ENCODE measurements at regions not wholly inside any gene's neighbourhood (a gene's known extent, or its start where the extent isn't known, plus 50 kb on each side); places are given as distances from the start of the nearest gene placed in this dataset.

DNA sequence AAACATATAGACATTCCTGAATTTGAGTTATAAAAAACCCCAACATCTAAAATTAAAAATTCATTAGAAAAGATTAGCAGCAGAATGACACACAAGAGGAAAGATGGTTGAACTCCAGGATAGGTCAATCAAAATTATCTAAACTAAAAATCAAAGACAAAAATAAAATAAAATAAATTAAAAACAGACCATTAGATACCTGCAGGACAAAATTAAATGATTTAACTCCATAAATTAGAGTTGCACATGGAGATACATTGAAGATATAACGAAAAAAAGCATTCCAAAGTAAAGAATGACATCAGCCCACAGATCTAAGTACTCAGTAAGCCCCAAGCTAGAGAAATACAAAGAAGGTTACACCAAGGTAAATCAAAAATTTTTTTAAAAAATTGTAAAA is 226.1 kb upstream of the SORCS1 start:
- ATAC-seq (no peak), DNase-seq (ENCODE audit: low spot score) (no peak)
- Mint-ChIP-seq H3K4me1 (peaks cover 10% of the 10 kb centered on the region), H3K27me3 (ENCODE audit: low read depth) (peaks cover 25% of the 10 kb centered on the region), H3K27ac (no peak overlapping the region), H3K36me3 (no peaks in the 10 kb centered on the region), H3K4me3 (no peak overlapping the region), H3K9me3 (no peaks in the 10 kb centered on the region)
- ChIA-PET POLR2A (no interaction called here), CTCF (no interaction called here)
- TF ChIP-seq, protein P1, sequence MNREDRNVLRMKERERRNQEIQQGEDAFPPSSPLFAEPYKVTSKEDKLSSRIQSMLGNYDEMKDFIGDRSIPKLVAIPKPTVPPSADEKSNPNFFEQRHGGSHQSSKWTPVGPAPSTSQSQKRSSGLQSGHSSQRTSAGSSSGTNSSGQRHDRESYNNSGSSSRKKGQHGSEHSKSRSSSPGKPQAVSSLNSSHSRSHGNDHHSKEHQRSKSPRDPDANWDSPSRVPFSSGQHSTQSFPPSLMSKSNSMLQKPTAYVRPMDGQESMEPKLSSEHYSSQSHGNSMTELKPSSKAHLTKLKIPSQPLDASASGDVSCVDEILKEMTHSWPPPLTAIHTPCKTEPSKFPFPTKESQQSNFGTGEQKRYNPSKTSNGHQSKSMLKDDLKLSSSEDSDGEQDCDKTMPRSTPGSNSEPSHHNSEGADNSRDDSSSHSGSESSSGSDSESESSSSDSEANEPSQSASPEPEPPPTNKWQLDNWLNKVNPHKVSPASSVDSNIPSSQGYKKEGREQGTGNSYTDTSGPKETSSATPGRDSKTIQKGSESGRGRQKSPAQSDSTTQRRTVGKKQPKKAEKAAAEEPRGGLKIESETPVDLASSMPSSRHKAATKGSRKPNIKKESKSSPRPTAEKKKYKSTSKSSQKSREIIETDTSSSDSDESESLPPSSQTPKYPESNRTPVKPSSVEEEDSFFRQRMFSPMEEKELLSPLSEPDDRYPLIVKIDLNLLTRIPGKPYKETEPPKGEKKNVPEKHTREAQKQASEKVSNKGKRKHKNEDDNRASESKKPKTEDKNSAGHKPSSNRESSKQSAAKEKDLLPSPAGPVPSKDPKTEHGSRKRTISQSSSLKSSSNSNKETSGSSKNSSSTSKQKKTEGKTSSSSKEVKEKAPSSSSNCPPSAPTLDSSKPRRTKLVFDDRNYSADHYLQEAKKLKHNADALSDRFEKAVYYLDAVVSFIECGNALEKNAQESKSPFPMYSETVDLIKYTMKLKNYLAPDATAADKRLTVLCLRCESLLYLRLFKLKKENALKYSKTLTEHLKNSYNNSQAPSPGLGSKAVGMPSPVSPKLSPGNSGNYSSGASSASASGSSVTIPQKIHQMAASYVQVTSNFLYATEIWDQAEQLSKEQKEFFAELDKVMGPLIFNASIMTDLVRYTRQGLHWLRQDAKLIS (CRISPR knock-in tag; IDR thresholded peaks at IDR 0.05; ENCODE audit: borderline replicate concordance) = no peak
- TF ChIP-seq, protein P2, sequence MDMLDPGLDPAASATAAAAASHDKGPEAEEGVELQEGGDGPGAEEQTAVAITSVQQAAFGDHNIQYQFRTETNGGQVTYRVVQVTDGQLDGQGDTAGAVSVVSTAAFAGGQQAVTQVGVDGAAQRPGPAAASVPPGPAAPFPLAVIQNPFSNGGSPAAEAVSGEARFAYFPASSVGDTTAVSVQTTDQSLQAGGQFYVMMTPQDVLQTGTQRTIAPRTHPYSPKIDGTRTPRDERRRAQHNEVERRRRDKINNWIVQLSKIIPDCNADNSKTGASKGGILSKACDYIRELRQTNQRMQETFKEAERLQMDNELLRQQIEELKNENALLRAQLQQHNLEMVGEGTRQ (CRISPR knock-in tag; IDR thresholded peaks at IDR 0.05) = no peak
- no peak for TF ChIP-seq ZNF263 (CRISPR knock-in tag; IDR thresholded peaks at IDR 0.05; ENCODE audit: low read depth)

DNA sequence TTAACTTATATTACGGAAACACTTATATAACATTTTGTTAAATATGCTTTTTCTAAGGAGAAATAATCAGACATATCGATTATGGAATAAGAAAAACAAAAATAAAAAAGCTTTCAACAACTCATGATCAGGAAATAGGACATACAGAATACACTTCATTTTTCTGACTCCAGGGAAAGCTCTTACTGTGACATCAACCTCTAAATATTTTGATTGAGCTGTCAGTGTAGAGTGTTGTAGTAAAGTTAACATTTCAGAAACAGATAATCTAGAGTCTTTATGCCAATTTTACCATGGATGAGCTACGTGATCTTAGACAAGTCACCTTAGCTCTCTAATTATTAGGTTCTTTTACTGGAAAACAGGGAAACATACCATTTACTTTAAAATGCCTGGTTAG is 218.9 kb upstream of the SORCS1 start:
- DNase-seq (ENCODE audit: low spot score) = no peak
- no peak overlapping the region for H3K27ac Mint-ChIP-seq
- H3K27me3 Mint-ChIP-seq (ENCODE audit: low read depth) = peaks cover 14% of the 10 kb centered on the region
- no peak for ATAC-seq
- H3K4me1 Mint-ChIP-seq = 0 out of 2 replicates have a peak, but pooled peaks cover 3% of the 10 kb centered on the region
- no peak for TF ChIP-seq ETV6 (CRISPR knock-in tag; IDR thresholded peaks at IDR 0.05)
- TF ChIP-seq, protein P3, sequence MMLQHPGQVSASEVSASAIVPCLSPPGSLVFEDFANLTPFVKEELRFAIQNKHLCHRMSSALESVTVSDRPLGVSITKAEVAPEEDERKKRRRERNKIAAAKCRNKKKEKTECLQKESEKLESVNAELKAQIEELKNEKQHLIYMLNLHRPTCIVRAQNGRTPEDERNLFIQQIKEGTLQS (CRISPR knock-in tag; conservative IDR thresholded peaks at IDR 0.05) = no peak
- TF ChIP-seq ZNF396 (CRISPR knock-in tag; IDR thresholded peaks at IDR 0.05; ENCODE audit: borderline replicate concordance) = no peak
- TF ChIP-seq SMAD3 (CRISPR knock-in tag; IDR thresholded peaks at IDR 0.05; ENCODE audit: borderline replicate concordance) = no peak
- TF ChIP-seq CREM (CRISPR knock-in tag; IDR thresholded peaks at IDR 0.05) = no peak
- no peak for TF ChIP-seq NR3C1 (CRISPR knock-in tag; conservative IDR thresholded peaks at IDR 0.05; ENCODE audit: low read depth)
- no peak for TF ChIP-seq GABPB1 (CRISPR knock-in tag; IDR thresholded peaks at IDR 0.05)
- TF ChIP-seq, protein P4, sequence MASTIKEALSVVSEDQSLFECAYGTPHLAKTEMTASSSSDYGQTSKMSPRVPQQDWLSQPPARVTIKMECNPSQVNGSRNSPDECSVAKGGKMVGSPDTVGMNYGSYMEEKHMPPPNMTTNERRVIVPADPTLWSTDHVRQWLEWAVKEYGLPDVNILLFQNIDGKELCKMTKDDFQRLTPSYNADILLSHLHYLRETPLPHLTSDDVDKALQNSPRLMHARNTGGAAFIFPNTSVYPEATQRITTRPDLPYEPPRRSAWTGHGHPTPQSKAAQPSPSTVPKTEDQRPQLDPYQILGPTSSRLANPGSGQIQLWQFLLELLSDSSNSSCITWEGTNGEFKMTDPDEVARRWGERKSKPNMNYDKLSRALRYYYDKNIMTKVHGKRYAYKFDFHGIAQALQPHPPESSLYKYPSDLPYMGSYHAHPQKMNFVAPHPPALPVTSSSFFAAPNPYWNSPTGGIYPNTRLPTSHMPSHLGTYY (CRISPR knock-in tag; IDR thresholded peaks at IDR 0.05) = no peak
- TF ChIP-seq, protein P5, sequence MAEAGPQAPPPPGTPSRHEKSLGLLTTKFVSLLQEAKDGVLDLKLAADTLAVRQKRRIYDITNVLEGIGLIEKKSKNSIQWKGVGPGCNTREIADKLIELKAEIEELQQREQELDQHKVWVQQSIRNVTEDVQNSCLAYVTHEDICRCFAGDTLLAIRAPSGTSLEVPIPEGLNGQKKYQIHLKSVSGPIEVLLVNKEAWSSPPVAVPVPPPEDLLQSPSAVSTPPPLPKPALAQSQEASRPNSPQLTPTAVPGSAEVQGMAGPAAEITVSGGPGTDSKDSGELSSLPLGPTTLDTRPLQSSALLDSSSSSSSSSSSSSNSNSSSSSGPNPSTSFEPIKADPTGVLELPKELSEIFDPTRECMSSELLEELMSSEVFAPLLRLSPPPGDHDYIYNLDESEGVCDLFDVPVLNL (CRISPR knock-in tag; IDR thresholded peaks at IDR 0.05; ENCODE audit: borderline replicate concordance, low read depth) = no peak
- TF ChIP-seq FOXP1 (CRISPR knock-in tag; IDR thresholded peaks at IDR 0.05; ENCODE audit: borderline replicate concordance) = no peak
- TF ChIP-seq, protein P6, sequence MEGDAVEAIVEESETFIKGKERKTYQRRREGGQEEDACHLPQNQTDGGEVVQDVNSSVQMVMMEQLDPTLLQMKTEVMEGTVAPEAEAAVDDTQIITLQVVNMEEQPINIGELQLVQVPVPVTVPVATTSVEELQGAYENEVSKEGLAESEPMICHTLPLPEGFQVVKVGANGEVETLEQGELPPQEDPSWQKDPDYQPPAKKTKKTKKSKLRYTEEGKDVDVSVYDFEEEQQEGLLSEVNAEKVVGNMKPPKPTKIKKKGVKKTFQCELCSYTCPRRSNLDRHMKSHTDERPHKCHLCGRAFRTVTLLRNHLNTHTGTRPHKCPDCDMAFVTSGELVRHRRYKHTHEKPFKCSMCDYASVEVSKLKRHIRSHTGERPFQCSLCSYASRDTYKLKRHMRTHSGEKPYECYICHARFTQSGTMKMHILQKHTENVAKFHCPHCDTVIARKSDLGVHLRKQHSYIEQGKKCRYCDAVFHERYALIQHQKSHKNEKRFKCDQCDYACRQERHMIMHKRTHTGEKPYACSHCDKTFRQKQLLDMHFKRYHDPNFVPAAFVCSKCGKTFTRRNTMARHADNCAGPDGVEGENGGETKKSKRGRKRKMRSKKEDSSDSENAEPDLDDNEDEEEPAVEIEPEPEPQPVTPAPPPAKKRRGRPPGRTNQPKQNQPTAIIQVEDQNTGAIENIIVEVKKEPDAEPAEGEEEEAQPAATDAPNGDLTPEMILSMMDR (IDR thresholded peaks at IDR 0.05) = no peak
- ChIA-PET POLR2A (no interaction called here), CTCF (interaction anchor here (0.9 kb wide), 1 partner anchor 26 kb away, joined by 3 read pairs; no protein-coding TSS in a partner anchor)
- H3K9me3 Mint-ChIP-seq = no peaks in the 10 kb centered on the region
- no peaks in the 10 kb centered on the region for H3K36me3 Mint-ChIP-seq
- no peak overlapping the region for H3K4me3 Mint-ChIP-seq

Data from WTC11 (cell line).